ENCODE measurements at regions not wholly inside any gene's neighbourhood (a gene's known extent, or its start where the extent isn't known, plus 50 kb on each side); places are given as distances from the start of the nearest gene placed in this dataset.
"Not testable (repeated sequence)": the region's sequence is repeated elsewhere in the genome, so short reads cannot be mapped to it uniquely, and the experiment has no call there.

- Histone ChIP-seq H3K9me3 (peaks cover 16% of the 10 kb centered on the region), H3K4me1 (peaks cover 6% of the 10 kb centered on the region), H3K4me3 (ENCODE audit: low read depth, low read length) (no peak overlapping the region), H3K36me3 (no peaks in the 10 kb centered on the region), H3K27me3 (peaks cover 20% of the 10 kb centered on the region)
- peak; percentile 96 for DNase-seq
- TF ChIP-seq, protein P1, sequence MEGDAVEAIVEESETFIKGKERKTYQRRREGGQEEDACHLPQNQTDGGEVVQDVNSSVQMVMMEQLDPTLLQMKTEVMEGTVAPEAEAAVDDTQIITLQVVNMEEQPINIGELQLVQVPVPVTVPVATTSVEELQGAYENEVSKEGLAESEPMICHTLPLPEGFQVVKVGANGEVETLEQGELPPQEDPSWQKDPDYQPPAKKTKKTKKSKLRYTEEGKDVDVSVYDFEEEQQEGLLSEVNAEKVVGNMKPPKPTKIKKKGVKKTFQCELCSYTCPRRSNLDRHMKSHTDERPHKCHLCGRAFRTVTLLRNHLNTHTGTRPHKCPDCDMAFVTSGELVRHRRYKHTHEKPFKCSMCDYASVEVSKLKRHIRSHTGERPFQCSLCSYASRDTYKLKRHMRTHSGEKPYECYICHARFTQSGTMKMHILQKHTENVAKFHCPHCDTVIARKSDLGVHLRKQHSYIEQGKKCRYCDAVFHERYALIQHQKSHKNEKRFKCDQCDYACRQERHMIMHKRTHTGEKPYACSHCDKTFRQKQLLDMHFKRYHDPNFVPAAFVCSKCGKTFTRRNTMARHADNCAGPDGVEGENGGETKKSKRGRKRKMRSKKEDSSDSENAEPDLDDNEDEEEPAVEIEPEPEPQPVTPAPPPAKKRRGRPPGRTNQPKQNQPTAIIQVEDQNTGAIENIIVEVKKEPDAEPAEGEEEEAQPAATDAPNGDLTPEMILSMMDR (IDR thresholded peaks at IDR 0.05; ENCODE audit: low read depth, low read length) = no peak
These were observed 282.2 kb downstream of the CYRIA start for GRCh38 chr2:16383411-16383810.

GRCh38 chr2:16382451-16382850 is 283.2 kb downstream of the CYRIA start:
- Histone ChIP-seq H3K9me3 (peaks cover 16% of the 10 kb centered on the region), H3K4me3 (ENCODE audit: low read depth, low read length) (no peak overlapping the region), H3K4me1 (peaks cover 6% of the 10 kb centered on the region), H3K36me3 (no peaks in the 10 kb centered on the region), H3K27me3 (peaks cover 20% of the 10 kb centered on the region)
- TF ChIP-seq, protein P1 (IDR thresholded peaks at IDR 0.05; ENCODE audit: low read depth, low read length) = no peak
- peak; percentile 98 for DNase-seq

- Histone ChIP-seq H3K9me3 (peaks cover 19% of the 10 kb centered on the region), H3K4me1 (peaks cover 1% of the 10 kb centered on the region), H3K27me3 (peaks cover 22% of the 10 kb centered on the region), H3K36me3 (no peaks in the 10 kb centered on the region), H3K4me3 (ENCODE audit: low read depth, low read length) (no peak overlapping the region)
- DNase-seq = peak; percentile 96
- TF ChIP-seq, protein P1 (IDR thresholded peaks at IDR 0.05; ENCODE audit: low read depth, low read length) = no peak
These were observed 284.1 kb downstream of the CYRIA start for GRCh38 chr2:16381511-16381910.

DNA sequence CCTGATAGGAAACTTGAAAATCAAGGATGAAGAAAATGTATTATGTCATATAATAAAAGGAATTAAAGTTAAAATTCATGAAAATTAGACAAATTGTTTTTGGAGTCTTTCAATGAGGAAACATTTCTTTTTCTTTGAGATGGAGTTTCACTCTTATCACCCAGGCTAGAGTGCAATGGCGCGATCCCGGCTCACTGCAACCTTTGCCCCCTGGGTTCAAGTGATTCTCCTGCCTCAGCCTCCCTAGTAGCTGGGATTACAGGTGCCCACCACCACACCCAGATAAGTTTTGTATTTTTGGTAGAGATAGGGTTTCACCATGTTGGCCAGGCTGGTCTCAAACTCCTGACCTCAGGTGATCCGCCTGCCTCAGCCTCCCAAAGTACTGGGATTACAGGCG is 285.7 kb downstream of the CYRIA start:
- peak; percentile 93 for DNase-seq
- not testable (repeated sequence) for H3K4me3 ChIP-seq (ENCODE audit: low read depth, low read length); H3K36me3 ChIP-seq; H3K4me1 ChIP-seq
- peaks cover 22% of the 10 kb centered on the region for H3K27me3 ChIP-seq
- peaks cover 22% of the 10 kb centered on the region for H3K9me3 ChIP-seq

GRCh38 chr2:16379061-16379460 is 286.6 kb downstream of the CYRIA start:
- Histone ChIP-seq H3K9me3 (peaks cover 22% of the 10 kb centered on the region), H3K27me3 (peaks cover 22% of the 10 kb centered on the region)
- H3K4me3 ChIP-seq (ENCODE audit: low read depth, low read length); H3K4me1 ChIP-seq; H3K36me3 ChIP-seq: not testable (repeated sequence)
- peak; percentile 93 for DNase-seq

DNA sequence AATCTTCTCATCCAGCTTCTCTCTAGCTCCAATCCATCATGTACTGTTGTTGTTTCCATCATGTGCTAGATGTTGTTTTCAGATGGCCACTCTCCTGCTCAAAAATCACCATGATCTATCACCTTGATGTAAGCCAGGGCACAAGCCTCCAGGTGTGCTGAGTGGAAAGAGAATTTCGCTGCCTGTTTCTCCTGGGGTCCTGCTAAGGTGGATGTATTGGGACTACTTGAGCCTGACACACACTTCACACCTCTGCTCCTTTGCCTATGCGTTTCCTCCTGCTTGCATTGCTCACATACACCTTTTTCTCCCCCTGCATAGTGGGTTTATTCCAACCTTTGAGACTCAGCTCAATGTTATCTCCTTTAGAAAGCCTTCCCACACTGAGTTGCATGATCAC is 287.6 kb downstream of the CYRIA start:
- H3K36me3 ChIP-seq = no peaks in the 10 kb centered on the region
- peaks cover 15% of the 10 kb centered on the region for H3K27me3 ChIP-seq
- H3K4me3 ChIP-seq (ENCODE audit: low read depth, low read length) = no peak overlapping the region
- DNase-seq = peak; percentile 94
- peaks cover 23% of the 10 kb centered on the region for H3K9me3 ChIP-seq
- TF ChIP-seq, protein P1 (IDR thresholded peaks at IDR 0.05; ENCODE audit: low read depth, low read length) = no peak
- H3K4me1 ChIP-seq = no peaks in the 10 kb centered on the region

- no peak overlapping the region for H3K4me3 ChIP-seq (ENCODE audit: low read depth, low read length)
- H3K27me3 ChIP-seq = peaks cover 6% of the 10 kb centered on the region; the same call in 1 of the 2 replicates
- H3K4me1 ChIP-seq = peaks cover 7% of the 10 kb centered on the region
- peak; percentile 91 for DNase-seq
- no peaks in the 10 kb centered on the region for H3K36me3 ChIP-seq
- H3K9me3 ChIP-seq = peaks cover 32% of the 10 kb centered on the region
- TF ChIP-seq, protein P1 (IDR thresholded peaks at IDR 0.05; ENCODE audit: low read depth, low read length) = no peak
These were observed 289.7 kb downstream of the CYRIA start for GRCh38 chr2:16375981-16376380.
